ENCODE measurements at regions not wholly inside any gene's neighbourhood (a gene's known extent, or its start where the extent isn't known, plus 50 kb on each side); places are given as distances from the start of the nearest gene placed in this dataset.

DNA sequence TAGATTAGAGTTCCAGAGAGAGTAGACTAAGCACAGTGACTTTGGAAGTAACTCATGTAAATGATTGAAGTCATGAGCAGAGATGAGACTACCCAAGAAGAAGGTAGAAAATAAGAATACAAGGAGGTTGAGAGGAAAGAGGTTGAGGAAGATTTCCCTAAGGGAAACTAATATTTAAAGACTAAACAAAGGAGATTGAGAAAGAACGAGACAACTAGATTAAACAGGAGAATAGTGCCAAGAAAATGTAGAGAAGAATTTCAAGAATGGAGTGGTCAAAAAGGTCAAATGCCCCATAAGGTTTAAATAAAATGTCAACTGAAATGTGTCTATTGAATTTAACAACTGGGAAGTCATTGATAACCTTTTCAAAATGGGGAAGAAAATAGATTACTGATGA, 59.0 kb downstream of the RPS29 start:
- no peak for DNase-seq (ENCODE audit: low spot score)

DNA sequence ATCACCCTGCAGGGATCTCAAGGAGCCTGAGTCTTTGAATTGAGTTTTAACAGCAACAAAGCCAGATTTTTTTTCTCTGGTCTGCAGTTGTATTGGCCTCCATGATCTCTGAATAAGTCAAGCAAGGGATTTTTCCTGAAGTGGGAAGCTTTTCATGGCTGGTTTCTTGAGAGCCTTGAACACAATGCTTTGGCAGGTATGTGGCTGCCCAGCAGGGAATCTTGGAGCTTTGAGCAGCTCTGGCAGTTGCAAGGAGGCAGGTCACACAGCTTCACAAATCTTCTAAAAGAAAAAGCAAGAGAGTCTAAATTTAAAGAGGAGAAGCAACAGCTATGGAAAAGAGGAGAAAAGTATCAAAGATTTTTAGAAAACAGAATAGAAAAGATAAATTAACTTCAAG, 60.1 kb downstream of the RPS29 start:
- no peak for DNase-seq (ENCODE audit: low spot score)

DNA sequence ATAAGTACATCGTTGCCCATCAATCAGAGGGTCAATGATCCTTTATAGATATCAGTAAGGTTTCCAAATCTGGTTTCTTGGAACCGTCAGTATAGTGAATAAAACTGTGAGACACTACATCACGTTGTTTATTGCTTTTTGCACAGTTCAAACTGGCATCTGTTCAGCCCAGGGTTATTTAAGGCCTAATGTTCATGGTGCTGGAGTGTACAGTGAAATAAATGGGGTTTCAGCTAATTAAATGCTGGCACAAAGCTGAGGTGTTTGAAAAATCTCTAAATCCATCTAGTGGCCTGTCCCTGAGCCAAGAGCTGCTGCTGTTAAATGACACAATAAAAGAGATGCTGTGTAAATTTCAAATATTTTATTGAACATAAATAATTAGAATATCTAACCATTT, 69.9 kb downstream of the RPS29 start:
- peak; percentile 5 for DNase-seq (ENCODE audit: low spot score)

DNA sequence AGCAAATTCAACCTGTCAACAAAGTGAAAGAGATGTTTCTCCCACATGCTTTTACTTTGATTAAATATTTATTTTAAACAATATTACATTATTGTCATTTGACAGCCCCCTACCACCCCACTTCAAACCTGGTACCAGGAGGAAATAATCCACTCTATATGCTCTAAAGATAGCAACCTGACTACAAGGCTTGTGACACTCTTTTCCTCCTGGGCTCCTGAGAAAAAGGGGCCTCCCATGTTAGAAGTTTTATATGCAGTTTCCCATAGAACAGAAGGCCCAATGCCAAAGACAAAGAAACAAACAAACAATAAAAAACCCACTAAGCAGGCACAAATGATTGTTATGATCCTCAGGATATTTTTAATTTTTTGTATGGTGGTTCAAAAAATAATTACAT, 73.6 kb downstream of the RPS29 start:
- DNase-seq (ENCODE audit: low spot score), result no peak

DNA sequence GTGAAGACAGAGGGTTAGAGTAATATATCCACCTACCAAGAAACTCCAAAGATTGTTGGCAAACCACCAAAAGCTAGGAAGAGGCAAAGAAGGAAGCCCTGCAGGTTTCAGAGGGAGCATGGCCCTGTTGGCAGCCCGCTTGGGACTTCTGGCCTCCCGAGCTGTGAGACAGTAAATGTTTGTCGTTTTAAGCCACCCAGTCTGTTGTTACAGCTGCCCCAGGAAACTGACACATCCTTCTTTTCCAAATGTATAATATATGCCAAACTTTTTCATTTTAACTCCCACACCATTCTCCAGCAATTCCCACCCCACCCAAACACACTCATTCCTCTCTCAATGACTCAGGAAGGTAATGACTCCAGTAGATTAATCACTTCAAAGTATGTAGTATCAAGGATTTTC, 74.0 kb downstream of the RPS29 start:
- DNase-seq (ENCODE audit: low spot score), result no peak

DNA sequence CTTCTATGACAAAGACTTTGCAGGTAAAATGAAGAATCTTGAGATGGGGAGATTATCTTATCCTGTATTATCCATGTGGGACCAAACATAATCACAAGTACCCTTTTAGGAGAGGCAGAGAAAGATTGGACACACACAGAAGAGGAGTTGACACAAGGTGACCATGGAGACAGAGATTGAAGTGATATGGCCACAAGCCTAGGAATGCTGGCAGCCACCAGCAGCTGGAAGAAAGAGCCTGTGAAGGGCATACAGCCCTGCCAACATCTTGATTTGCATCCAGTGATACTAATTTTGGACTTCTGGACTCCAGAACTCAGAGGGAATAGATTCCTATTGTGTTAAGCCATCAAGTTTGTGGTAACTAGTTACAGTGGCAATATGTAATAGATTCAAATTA, 78.1 kb downstream of the RPS29 start:
- no peak for DNase-seq (ENCODE audit: low spot score)

DNA sequence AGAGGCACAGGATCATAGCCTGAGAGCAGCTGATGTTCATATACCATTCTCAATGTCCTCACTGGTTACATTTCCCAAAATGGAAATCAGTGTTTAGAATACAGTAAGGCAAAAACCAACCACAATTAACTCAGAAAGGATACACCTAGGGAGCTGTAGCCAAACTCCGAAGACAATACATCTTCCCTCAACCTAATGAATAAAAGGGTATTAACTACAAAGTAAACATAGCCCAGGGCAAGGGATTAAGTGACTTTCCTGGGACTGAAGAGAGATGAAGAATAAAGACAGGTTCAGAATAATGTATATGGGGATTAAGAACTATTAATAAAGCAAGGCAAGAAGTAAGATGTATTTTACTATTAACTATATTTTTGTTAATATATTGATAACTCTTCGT, 79.5 kb downstream of the RPS29 start:
- DNase-seq (ENCODE audit: low spot score), result no peak

DNA sequence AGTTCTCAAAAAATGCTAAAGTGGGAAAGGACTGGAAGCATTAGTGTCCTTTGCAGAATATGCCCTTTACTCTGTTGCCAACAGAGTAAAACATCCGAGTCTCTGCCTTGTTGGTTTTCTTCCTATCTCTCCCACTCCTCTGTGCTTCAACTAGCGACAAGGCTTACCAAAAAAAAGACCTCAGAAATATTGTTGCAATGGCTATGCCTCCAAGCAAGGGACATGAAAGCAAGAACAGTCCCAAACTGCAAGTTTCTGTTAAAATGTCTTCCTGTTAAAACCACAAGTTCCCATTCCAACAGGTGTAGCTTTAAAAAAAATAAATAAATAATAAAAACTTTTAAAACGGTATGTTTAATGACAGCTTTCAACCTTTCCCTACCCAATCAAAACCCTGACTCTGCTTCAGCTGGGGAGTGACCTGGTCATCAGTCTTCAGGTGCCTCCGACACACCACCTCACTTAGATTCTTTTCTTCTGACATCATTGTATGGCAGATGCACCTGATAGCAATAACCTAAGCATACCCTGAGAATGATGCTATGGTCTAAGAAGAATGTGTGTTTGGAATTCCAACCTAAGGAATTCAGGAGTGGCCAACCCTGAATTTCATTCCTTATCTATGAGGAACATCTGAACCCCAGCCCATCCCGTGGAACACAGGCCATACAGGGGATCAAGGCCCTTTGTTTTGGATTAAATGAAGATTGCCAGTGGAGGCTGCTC, 81.0 kb downstream of the RPS29 start:
- no peak for DNase-seq (ENCODE audit: low spot score)

DNA sequence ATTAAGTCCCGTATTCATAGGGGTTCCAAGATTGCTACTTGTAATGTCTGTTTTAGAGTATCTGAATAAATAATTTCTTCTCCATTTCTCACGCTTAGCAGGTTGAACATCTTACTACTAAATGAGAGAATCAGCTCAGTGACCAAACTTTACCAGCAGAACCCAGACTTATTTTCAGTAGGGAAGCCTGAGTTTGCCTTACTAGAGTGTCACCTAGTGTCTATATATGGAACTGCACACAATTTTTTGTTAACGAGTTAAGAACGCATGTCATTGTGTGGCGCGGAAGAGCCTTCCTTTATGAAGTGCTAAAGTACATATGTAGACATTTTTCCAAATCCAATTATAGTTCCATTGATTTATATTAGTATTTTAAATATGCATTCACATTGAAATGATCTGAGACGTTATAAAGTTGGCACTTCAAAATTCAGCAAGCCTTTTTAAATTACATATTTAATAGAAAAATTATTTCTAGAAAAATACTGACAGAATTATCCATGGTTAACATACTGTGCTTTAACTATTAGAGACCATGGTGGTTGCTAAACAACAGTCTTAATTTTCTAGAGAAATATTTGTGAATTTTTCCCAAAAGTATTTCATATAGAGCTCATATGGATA, 88.3 kb downstream of the RPS29 start:
- peak; percentile 75 for DNase-seq (ENCODE audit: low spot score)

DNA sequence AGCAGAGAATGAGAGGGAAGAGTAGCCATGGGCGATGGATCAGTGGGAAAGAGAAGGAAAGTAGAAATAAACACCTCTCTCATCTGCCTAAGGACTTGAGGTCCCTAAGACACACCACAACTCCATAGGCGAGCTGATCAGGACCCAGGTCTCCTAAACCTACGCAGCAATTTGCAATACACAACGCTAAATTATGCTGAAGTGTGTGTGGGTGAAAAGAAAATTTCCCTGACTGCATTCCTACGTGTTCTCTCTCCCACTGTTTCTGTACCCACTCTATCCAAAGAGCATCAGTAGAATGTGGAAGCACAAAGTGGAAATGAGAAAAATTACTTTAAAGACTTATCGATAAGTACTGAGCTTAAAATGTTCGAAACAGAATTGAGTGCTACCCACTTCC, 88.9 kb downstream of the RPS29 start:
- no peak for DNase-seq (ENCODE audit: low spot score)

DNA sequence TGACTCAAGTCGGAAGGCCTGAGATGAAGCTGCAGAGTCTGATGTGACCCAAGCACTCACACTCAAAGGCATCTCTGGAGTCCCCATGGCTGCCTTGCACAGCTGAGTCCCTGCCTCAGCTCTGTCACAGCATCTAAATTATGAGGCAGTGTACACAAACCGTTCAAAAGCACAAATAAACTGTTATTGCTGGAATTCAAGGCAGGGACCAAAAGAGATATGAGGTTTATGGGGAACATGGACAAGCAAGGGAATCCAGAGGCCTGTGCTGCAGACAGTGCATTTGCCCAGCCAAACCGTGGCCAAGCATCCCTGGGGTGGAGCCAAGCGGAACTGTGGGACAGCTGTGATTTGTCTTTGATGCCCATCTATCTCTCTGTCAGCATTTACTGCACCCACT, 91.3 kb downstream of the RPS29 start:
- DNase-seq (ENCODE audit: low spot score), result no peak

DNA sequence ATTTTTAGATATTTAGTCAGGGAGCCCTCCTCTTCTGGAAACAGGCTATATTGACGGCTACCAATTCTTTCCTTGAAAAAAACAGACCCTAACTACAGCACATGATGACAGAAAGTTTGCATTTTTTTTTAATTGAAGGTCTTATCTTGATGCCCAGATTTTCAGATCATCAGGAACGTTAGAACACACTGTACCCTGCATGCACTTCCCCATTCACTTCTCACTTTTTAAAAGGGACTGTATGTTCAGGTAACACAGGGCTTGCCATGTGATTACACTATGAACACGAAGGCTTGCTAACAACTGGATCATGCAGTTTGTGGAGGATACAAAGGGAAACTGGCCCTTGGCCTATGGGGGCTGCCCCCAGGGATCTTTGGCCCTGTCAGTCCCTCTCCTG, 92.6 kb downstream of the RPS29 start:
- DNase-seq (ENCODE audit: low spot score), result no peak

DNA sequence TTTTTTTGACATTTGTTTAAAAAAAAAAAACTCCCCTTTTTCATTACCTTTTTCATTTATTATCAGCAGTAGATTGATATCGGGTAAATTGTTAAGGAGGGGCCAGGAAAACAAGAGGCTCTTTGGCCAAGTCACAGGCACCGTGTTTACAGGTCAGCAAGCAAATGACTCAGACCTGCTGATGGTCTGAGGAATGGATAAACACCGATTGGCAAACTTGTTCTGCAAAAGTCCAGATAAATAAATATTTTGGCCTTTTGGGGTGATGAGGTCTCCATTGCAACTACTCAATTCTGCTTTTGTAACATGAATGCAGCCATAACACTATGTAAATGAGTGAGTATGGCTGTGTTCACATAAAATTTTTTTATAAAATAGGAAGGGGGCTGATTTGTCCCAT, 94.0 kb downstream of the RPS29 start:
- no peak for DNase-seq (ENCODE audit: low spot score)

DNA sequence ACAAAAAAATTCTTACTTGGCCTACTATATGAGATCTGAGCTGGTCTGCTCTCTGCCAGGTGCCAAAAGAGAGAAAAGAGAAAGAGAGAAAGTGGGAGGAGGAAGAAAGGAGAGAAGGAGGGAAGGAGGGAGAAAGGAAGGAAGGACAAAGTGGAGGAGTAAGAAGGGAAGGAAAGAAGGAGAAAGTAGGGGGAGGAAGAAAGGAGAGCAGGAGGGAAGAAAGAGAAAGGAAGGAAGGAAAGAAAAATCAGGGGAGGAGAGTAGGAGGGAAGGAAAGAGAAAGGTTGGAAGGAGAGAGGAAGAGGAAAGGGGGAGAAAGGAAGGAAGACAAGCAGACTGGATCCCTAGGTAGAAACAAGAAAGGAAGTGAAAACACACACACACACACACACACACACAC, 96.8 kb downstream of the RPS29 start:
- DNase-seq (ENCODE audit: low spot score), result no peak

DNA sequence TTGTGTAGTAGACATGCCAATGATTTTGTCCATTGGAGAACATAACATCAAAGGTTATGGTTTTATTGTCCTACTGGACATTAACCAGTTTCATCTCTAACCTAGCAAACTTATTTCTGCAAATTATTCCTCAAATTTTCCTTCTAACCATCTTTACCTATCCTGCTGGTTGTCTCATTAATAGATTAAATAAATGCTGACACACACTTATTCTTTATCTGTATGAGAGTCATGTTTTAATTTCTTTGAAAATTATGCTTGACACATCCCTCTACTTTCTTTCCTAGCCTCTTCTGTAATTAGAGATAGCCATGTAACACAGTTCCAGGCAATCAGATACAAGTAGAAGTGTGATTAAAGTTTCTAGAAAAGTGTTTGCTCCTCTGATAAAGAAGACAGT, 98.9 kb downstream of the RPS29 start:
- no peak for DNase-seq (ENCODE audit: low spot score)

DNA sequence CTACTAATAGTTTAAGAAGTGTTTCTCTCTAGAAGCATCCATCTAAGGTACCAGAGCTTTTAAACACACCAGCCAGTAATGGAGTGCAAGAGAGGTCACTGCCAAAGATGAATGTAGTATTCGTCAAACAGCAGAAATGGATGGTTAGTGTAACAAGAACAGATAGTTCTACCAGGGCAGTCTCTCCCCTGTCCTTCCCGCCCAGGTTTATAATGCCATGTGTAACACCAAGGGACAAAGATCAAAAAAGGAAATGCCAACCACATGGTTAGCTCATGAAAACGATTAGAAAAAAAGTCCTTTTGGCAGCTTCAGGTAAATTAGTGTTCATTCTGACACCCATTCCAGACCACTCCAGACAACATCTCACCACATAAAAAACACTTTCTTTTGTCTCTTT, 100.9 kb downstream of the RPS29 start:
- DNase-seq (ENCODE audit: low spot score), result no peak

DNA sequence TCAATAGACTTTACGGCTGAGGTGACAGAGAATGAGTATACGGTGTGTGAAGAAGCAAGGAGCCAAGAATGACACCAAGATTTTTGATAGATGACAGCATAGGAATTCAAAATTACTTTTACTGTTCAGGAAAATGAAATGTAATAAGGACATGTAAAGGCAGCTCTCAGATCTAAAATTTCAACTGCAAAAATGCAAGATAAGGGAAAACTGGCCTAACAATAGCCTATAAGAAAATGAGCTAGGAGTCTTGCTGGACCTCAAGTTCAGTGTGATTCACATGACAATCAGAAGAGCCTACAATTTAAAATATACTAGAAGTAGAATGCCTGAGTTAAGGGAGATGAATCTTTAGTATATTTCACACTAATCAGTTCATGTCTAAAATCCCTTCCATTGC, 102.0 kb downstream of the RPS29 start:
- no peak for DNase-seq (ENCODE audit: low spot score)

DNA sequence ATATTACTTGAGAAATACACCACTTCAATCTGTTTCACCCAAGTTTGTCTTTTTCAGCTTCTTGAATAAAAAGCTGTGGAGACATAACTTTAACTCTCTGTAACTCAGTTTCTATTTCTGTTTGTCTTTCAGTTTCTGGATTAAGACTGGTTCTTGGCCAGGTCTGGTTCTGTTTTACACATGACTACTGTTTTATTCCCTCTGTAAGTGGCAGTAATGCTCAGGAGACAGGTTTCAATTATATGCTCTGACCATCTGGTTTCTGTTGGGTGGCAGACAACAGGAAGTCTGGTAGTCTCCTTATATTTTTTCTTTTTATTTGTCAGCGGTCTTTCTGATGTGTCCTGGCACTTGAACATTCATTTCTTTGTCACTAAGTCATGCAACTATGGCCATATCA, 102.9 kb downstream of the RPS29 start:
- DNase-seq (ENCODE audit: low spot score), result no peak

DNA sequence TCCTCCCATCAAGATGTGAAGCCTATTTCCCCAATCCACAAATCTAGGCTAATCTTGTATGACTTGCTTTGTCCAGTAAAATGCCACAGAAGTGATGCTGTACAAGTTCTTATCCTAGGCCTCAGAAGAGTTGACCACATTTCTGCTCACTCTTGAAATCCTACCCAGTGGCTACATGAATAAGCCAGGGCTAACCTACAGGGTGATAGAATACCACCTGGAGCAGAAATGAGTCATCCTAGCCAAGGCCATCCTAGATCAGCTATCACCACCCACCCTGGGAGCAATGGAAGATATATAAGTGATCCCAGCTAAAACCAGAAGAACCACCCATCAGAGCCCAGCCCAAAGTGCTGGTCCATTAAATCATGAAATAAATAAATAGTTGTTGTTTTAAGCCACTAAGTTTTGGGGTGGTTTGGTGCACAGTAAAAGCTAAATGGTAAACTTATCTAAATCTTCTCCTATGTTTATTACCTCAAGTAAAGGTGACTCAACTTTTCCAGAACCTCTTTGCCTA, 105.1 kb downstream of the RPS29 start:
- no peak for DNase-seq (ENCODE audit: low spot score)

DNA sequence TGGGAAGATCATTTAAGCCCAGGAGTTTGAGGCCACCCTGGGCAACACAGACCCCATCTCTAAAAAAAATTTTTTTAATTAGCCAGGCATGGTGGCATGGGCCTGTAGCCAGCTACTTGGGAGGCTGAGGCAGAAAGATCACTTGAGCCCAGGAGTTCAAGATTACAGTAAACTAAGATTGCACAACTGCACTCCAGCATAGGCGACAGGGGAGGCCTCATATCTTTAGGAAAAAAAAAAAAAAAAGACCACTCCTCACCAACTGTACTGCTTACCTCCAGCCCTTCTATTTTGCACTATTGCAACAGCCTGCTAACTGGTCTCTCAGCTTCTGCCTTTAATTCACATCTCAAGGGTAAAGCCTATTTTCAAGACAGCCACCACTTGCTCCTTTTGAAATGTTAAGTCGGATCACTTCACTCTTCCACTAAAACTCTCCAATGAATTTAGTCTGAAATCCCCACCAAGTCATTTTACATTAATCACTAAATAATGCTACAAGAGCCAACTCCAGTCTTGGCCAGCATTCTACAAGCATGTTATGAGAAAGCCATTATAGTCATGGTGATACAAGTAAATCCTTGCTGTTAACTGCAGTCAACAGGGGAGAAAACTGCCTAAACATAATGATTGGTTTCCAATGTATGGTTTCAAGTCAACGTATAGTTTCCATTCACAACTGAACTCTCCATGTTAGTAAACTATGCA, 106.0 kb downstream of the RPS29 start:
- no peak for DNase-seq (ENCODE audit: low spot score)

DNA sequence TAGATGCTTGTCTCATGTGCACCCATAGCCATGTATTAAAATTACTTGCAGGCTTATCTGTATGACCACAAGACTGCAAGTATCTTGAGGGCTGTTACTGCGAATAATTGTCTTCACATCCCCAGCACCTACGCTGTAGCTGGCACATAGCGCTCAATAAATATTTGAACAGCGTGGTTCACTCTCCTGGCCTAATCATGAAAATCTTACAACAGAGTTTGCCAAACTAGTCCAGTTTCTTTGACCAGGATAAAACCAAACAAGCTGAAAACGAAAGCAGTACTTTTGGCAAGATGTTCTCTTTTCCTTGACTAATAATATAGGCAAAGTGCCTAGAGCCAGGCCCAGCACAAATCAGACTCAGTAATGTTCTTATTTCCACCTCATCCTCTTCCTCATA, 106.7 kb downstream of the RPS29 start:
- DNase-seq (ENCODE audit: low spot score), result no peak

DNA sequence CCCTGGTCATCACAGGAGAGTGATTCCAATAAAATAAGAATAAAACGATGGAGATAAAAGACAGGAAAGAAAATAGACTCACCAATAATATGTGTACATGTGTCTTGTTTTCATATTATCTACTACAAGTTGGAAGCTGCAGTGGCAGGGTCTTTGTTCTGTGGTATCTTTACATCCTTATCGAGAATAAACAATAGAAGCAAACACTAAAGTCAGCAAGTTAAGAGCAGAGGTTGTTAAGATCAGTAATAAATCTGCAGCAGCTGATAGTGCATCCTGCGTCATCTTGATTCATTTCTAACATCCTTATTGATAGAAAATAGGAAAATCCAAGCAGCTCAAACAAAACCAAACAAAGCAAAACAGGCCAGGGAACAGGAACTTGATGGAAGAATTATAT, 107.4 kb downstream of the RPS29 start:
- no peak for DNase-seq (ENCODE audit: low spot score)

DNA sequence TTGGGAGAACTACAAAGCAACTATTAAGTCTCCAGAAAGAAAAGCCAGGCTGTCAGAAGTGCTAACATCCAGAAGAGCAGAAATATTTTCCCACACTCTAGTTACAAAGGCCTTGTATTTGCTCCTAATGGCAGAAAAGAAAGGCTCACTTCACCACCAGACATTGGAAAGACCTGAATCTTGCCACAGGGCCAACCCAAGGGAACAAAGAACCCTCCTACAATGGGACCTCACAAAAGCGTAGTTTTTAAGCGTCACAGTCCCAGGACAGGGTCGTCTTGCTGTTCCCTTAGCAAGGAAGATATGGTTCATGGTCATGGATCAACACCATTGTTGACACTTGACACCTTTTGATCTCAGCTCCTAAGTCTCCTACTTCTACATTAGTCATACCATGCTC, 119.1 kb downstream of the RPS29 start:
- no peak for DNase-seq (ENCODE audit: low spot score)
